ENCODE measurements at regions not wholly inside any gene's neighbourhood (a gene's known extent, or its start where the extent isn't known, plus 50 kb on each side); places are given as distances from the start of the nearest gene placed in this dataset.
"Not testable (repeated sequence)": the region's sequence is repeated elsewhere in the genome, so short reads cannot be mapped to it uniquely, and the experiment has no call there.

- DNase-seq (ENCODE audit: low read depth): no peak
Observed at GRCh38 chr7:68547181-68547580, 1051.1 kb upstream of the AUTS2 start.

GRCh38 chr7:68547799-68548198 lies 1050.5 kb upstream of the AUTS2 start:
- no peak for DNase-seq (ENCODE audit: low read depth)

- no peak for DNase-seq (ENCODE audit: low read depth)
Observed at GRCh38 chr7:68550027-68550426, 1048.2 kb upstream of the AUTS2 start.

- DNase-seq (ENCODE audit: low read depth): no peak
Observed at GRCh38 chr7:68550635-68551034, 1047.6 kb upstream of the AUTS2 start.

GRCh38 chr7:68556537-68556936 lies 1041.7 kb upstream of the AUTS2 start:
- no peak for DNase-seq (ENCODE audit: low read depth)

GRCh38 chr7:68559518-68559917 lies 1038.8 kb upstream of the AUTS2 start:
- no peak for DNase-seq (ENCODE audit: low read depth)

- no peak for DNase-seq (ENCODE audit: low read depth)
Observed at GRCh38 chr7:68562323-68562899, 1035.9 kb upstream of the AUTS2 start.

- DNase-seq (ENCODE audit: low read depth): no peak
Observed at GRCh38 chr7:68564306-68565135, 1033.8 kb upstream of the AUTS2 start.

- DNase-seq (ENCODE audit: low read depth): no peak
Observed at GRCh38 chr7:68571286-68571685, 1027.0 kb upstream of the AUTS2 start.

- DNase-seq (ENCODE audit: low read depth): no peak
Observed at GRCh38 chr7:68573271-68574005, 1024.8 kb upstream of the AUTS2 start.

- DNase-seq (ENCODE audit: low read depth): no peak
Observed at GRCh38 chr7:68576366-68576765, 1021.9 kb upstream of the AUTS2 start.

- DNase-seq (ENCODE audit: low read depth): no peak
Observed at GRCh38 chr7:68581417-68581816, 1016.9 kb upstream of the AUTS2 start.

GRCh38 chr7:68587599-68587998 lies 1010.7 kb upstream of the AUTS2 start:
- no peak for DNase-seq (ENCODE audit: low read depth)

GRCh38 chr7:68601826-68602225 lies 996.4 kb upstream of the AUTS2 start:
- no peak for DNase-seq (ENCODE audit: low read depth)

GRCh38 chr7:68604541-68604940 lies 993.7 kb upstream of the AUTS2 start:
- DNase-seq (ENCODE audit: low read depth): no peak

- DNase-seq (ENCODE audit: low read depth): no peak
Observed at GRCh38 chr7:68610701-68611100, 987.6 kb upstream of the AUTS2 start.

GRCh38 chr7:68613405-68613804 lies 984.9 kb upstream of the AUTS2 start:
- DNase-seq (ENCODE audit: low read depth): no peak

- no peak for DNase-seq (ENCODE audit: low read depth)
Observed at GRCh38 chr7:68613897-68614296, 984.4 kb upstream of the AUTS2 start.

GRCh38 chr7:68619526-68619925 lies 978.7 kb upstream of the AUTS2 start:
- no peak for DNase-seq (ENCODE audit: low read depth)

- no peak for DNase-seq (ENCODE audit: low read depth)
Observed at GRCh38 chr7:68622500-68622899, 975.8 kb upstream of the AUTS2 start.

- no peak for DNase-seq (ENCODE audit: low read depth)
Observed at GRCh38 chr7:68623030-68623429, 975.2 kb upstream of the AUTS2 start.

GRCh38 chr7:68627247-68627864 lies 970.9 kb upstream of the AUTS2 start:
- no peak for DNase-seq (ENCODE audit: low read depth)

GRCh38 chr7:68630914-68631313 lies 967.4 kb upstream of the AUTS2 start:
- not testable (repeated sequence) for DNase-seq (ENCODE audit: low read depth)
